GM18499 (cell line): ENCODE measurements at regions not wholly inside any gene's neighbourhood (a gene's known extent, or its start where the extent isn't known, plus 50 kb on each side); places are given as distances from the start of the nearest gene placed in this dataset.
"Not testable (repeated sequence)": the region's sequence is repeated elsewhere in the genome, so short reads cannot be mapped to it uniquely, and the experiment has no call there.

Experiments
- ATAC-seq: cut with Tn5 transposase; IDR thresholded peaks from one replicate; pipeline ENCODE4 v1.9.1; 2021; ENCODE audit warnings: moderate number of reproducible peaks; ENCODE audit not compliant: insufficient read depth, unreplicated experiment

GRCh38 chr16:56032072-56032471, 156.9 kb upstream of the CES5A start:
- no peak for ATAC-seq

DNA sequence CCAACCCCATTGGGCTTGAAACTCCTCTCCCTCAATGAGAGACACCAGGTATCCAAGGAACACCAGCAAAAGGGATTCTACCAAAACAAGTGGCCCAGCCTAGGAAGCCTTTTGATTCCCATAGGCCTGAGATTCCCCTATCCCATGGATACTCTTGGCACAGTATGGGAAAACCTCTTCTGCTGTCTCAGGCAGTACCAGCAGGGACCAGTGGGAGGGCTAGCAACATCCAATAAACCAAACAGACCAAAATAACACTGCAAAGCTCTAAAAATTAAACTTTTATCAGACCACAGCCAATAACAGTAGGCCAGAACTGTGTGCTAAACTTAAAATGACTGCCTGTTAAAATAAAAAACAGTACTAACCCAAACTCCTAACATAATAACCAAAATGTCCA, 153.9 kb upstream of the CES5A start:
- no peak for ATAC-seq

- no peak for ATAC-seq
These were observed 147.6 kb upstream of the CES5A start for GRCh38 chr16:56022818-56023217.

GRCh38 chr16:56019274-56019673, 144.1 kb upstream of the CES5A start:
- ATAC-seq: no peak

GRCh38 chr16:56013962-56014552, 138.9 kb upstream of the CES5A start:
- ATAC-seq: no peak

DNA sequence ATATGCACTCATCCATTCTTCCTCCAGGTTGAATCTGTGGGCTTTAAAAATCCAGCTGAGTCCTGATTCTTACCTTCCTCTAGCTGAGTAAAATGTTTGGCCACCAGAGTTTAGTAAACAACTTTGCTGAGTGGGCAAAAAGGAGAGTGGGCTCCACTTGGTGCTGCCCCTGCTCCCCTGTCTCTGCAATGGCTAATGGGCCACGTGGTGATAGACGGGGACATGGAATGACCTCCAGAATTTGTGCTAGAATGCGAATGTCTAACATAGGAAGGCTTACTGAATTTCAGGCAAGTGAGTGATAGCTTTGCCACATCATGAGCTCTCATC, 137.3 kb upstream of the CES5A start:
- no peak for ATAC-seq

- no peak for ATAC-seq
These were observed 136.8 kb upstream of the CES5A start for GRCh38 chr16:56011808-56012481.

DNA sequence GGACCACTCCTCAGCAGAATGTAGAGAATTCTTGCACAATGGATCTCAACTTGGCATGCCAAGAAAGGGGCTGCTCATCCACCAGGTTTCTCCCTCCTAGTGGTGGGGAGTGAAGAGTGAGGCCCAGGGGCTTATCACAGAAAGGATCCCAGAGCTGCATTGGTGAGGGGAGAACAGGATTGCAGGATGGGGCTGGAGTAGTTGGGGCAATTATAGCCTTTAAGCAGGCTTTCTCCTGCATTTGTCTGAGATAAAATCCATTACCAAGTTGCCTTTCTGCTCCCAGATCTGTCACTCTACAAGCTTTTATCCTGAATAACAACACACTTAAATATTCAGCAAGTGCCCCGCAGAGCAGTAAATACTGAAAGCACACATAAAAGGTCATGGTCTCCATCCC, 130.8 kb upstream of the CES5A start:
- ATAC-seq: no peak

- ATAC-seq: no peak
These were observed 124.5 kb upstream of the CES5A start for GRCh38 chr16:55999683-56000082.

GRCh38 chr16:55993088-55993487, 117.9 kb upstream of the CES5A start:
- no peak for ATAC-seq

- ATAC-seq: no peak
These were observed 117.4 kb upstream of the CES5A start for GRCh38 chr16:55992551-55992950.

GRCh38 chr16:55991843-55992242, 116.7 kb upstream of the CES5A start:
- ATAC-seq: no peak

DNA sequence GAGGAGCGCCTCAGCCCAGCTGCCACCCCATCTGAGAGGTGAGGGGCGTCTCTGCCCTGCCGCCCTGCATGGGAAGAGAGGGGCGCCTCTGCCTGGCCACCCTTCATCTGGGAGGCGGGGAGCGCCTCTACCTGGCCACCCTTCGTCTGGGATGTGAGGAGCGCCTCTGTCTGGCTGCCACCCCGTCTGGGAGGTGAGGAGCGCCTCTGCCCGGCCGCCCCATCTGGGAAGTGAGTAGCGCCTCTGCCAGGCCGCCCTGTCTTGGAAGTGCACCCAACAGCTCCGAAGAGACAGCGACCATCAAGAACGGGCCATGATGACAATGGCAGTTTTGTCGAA, 114.4 kb upstream of the CES5A start:
- ATAC-seq: no peak

- not testable (repeated sequence) for ATAC-seq
These were observed 113.8 kb upstream of the CES5A start for GRCh38 chr16:55988850-55989568.

GRCh38 chr16:55988013-55988412, 112.8 kb upstream of the CES5A start:
- ATAC-seq: no peak

- no peak for ATAC-seq
These were observed 107.4 kb upstream of the CES5A start for GRCh38 chr16:55982597-55982996.

DNA sequence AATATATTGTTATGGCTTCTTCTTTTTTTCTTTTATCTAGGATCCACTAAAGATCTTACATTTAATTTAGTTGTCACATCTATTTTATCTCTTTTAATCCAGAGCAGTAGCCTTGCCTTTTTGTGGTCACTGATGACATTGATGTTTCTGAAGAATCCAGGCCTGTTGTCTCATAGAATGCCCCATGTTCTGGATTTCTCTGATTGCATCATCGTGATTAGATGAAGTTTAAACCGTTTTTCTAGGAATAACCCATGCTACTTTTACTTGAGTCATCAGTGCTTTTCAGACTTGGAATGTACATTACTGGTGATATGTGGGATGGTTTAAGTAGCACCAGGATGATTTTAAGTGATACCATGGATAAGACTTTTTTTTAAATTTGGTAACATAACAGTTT, 106.4 kb upstream of the CES5A start:
- no peak for ATAC-seq

- ATAC-seq: no peak
These were observed 101.6 kb upstream of the CES5A start for GRCh38 chr16:55976815-55977214.

GRCh38 chr16:55971447-55971846, 96.3 kb upstream of the CES5A start:
- no peak for ATAC-seq

DNA sequence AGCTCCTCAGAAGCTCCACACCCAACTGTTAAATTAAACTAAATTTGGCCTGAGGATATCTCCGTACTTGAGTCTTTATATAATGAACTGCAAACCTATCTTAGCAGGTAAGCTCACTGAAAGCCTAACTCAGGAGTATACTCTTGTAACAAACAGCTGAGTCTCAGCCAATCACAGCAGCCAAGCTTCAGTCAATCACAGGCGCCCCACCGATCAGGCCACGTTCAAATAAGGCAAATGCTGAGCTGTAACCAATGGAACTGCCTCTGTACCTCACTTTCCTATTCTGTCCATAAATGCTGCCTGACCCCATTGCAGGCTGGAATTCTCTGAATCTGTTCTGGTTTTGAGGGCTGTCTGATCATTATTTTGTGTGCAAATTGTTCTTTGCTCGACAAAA, 93.0 kb upstream of the CES5A start:
- ATAC-seq: no peak

DNA sequence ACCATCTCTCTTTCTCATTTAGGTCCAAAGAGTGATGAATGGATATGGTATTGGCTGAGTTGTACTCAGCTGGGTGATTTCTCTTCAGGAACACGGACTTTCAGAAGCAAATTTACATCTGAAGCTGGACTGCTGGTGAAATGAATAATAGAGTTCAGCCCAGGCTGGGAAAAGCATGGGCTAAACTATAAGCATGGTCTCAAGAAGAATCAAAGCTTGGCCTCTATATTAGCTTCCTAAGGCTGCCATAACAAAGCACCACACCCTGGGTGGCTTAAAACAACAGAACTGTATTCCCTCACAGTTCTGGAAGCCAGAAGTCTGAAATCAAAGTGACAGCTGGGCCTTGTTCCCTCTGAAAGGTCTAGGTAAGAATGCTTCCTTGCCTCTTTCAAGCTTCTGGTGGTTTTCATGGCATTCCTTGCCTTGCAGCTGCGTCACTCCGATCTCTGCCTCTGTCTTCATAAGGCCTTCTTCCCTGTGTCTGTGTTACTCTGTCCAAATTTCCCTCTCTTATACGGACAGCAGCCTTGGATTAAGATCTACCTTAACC, 89.8 kb upstream of the CES5A start:
- no peak for ATAC-seq

DNA sequence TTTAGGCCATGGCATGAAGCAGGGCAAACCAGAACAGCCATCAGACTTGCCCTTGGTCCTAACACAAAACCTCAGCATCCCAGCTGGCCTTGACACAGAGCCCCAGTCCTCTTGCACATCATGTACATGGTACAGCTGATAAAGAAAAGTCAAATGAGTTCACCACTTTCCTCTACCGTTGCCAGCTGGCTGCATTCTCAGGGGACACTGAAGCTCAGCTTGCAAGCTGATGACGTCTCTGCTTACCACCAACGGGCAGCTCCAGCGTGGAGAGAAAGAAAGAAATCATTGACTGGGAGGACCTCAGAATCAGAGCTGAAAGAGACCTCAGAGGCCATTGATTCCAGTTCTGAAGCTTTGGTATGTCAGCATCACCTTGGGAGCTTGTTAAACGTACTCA, 80.7 kb upstream of the CES5A start:
- ATAC-seq: no peak
